OCI-LY3 (cell line): ENCODE measurements at regions not wholly inside any gene's neighbourhood (a gene's known extent, or its start where the extent isn't known, plus 50 kb on each side); places are given as distances from the start of the nearest gene placed in this dataset.

Experiments
- CTCF ChIP-seq: fragments of 200-600, 300-600 bp; sonication (generic); IDR thresholded peaks from 2 replicates; pipeline ENCODE4 v1.5.1; 2014; ENCODE audit warnings: antibody characterized with exemption, low read length, low read depth
- EZH2phosphoT487 ChIP-seq: fragments of 200-600 bp; shearing (Covaris generic); IDR thresholded peaks from 2 replicates; pipeline ENCODE4 v1.6.1; 2018; ENCODE audit warnings: antibody characterized with exemption, mixed run types, low read depth

- TF ChIP-seq CTCF (no peak), EZH2phosphoT487 (no peak)
Measured at GRCh38 chr17:72496461-72496860, 375.6 kb downstream of the SOX9 start.
